ENCODE measurements at regions not wholly inside any gene's neighbourhood (a gene's known extent, or its start where the extent isn't known, plus 50 kb on each side); places are given as distances from the start of the nearest gene placed in this dataset.

DNA sequence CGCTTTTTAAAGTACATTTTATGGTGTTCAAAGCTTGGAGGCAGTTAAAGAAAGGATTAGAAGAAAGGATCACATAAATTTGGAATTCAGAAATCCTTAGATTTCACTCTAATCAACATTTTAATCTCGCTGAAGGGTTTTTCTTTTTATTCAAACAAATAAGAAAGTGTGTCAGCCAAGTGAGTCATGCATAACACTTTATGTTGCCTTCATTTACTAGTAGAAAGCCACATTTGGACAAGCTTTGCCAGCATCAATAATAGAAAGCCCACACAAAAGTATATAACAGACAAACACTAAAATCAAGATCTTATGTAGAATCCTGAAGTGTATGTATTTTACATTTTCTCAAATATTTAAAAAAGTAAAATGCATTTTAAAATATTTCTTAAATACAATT, 154.9 kb upstream of the TRPC4 start:
- H4K20me1 ChIP-seq (ENCODE audit: insufficient read depth): no peaks in the 10 kb centered on the region
- no peaks in the 10 kb centered on the region for H3F3A ChIP-seq (ENCODE audit: insufficient read depth)
- TF ChIP-seq EZH2 (IDR thresholded peaks at IDR 0.05; ENCODE audit: insufficient read depth, poor library complexity, severe bottlenecking) (no peak), EZH2phosphoT487 (IDR thresholded peaks at IDR 0.05; ENCODE audit: insufficient read depth, low read depth) (no peak)
- DNase-seq: peak; percentile 54
- H3K4me3 ChIP-seq: no peak overlapping the region
- 7 to 13% methylated on average over 2 of the region's 2 CpGs for WGBS, 2 experiments (ENCODE audit: low coverage in 1 of 2, low lambda C conversion rate in 2 of 2, missing lambda C conversion rate in 2 of 2)
- H3K27ac ChIP-seq: no peak overlapping the region
- in situ Hi-C loops (cut with MboI): no loop called here
- H3K79me2 ChIP-seq (ENCODE audit: insufficient read depth): no peaks in the 10 kb centered on the region
- no peaks in the 10 kb centered on the region for H3K36me3 ChIP-seq (ENCODE audit: low read depth)
- no peaks in the 10 kb centered on the region for H3K9me3 ChIP-seq (ENCODE audit: low read depth)
- no peaks in the 10 kb centered on the region for H3K9me2 ChIP-seq (ENCODE audit: insufficient read depth)
- H3K27me3 ChIP-seq (replicated peaks; ENCODE audit: insufficient read depth): no peaks in the 10 kb centered on the region
- H3K4me1 ChIP-seq (ENCODE audit: insufficient read depth): no peaks in the 10 kb centered on the region
- no peak overlapping the region for H2AFZ ChIP-seq
- no peak overlapping the region for H3K4me2 ChIP-seq (ENCODE audit: unreplicated experiment)
- no peak overlapping the region for H3K9ac ChIP-seq

DNA sequence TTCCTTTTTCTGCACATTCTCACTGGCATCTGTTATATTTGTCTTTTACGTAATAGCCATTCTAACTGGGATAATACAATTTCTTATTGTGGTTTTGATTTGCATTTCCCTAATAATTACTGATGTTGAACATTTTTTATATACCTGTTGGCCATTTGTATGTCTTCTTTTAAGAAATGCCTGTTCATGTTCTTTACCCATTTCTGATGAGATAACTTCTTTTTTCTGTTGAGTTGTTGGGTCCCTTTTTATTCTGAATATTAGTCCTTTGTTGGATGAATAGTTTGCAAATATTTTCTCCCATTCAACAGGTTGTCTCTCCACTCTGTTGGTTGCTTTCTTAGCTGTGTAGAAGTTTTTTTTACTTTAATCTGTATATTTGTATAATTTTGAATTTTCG, 147.7 kb upstream of the TRPC4 start:
- no peaks in the 10 kb centered on the region for H3F3A ChIP-seq (ENCODE audit: insufficient read depth)
- TF ChIP-seq EZH2phosphoT487 (IDR thresholded peaks at IDR 0.05; ENCODE audit: insufficient read depth, low read depth): no peak
- TF ChIP-seq EZH2 (IDR thresholded peaks at IDR 0.05; ENCODE audit: insufficient read depth, poor library complexity, severe bottlenecking): no peak
- no peak for DNase-seq
- H3K9me3 ChIP-seq (ENCODE audit: low read depth): no peaks in the 10 kb centered on the region
- no peaks in the 10 kb centered on the region for H4K20me1 ChIP-seq (ENCODE audit: insufficient read depth)
- no peak overlapping the region for H2AFZ ChIP-seq
- WGBS, 2 experiments (ENCODE audit: low coverage in 1 of 2, low lambda C conversion rate in 2 of 2, missing lambda C conversion rate in 2 of 2): 56 to 70% methylated on average over 2 of the region's 2 CpGs
- H3K36me3 ChIP-seq (ENCODE audit: low read depth): no peaks in the 10 kb centered on the region
- H3K27me3 ChIP-seq (replicated peaks; ENCODE audit: insufficient read depth): no peaks in the 10 kb centered on the region
- H3K27ac ChIP-seq: no peak overlapping the region
- in situ Hi-C loops (cut with MboI): no loop called here
- H3K79me2 ChIP-seq (ENCODE audit: insufficient read depth): no peaks in the 10 kb centered on the region
- no peak overlapping the region for H3K4me3 ChIP-seq
- no peak overlapping the region for H3K4me2 ChIP-seq (ENCODE audit: unreplicated experiment)
- H3K4me1 ChIP-seq (ENCODE audit: insufficient read depth): no peaks in the 10 kb centered on the region
- H3K9ac ChIP-seq: no peak overlapping the region
- H3K9me2 ChIP-seq (ENCODE audit: insufficient read depth): no peaks in the 10 kb centered on the region

DNA sequence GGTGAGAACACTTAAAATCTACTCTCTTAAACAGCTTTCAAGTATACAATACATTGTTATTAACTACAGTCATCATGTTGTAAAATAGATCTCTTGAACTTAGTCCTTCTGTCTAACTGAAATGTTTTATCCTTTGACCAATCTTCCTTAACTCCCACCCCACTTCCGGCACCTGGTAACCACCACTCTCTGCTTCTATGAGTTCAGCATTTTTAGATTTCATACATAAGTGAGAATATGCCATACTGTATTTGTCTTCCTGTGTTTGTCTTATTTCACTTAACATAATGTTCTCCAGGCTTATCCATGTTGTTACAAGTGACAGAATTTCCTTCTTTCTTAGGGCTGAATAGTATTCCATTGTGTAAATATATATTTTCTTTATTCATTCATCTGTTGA, 144.1 kb upstream of the TRPC4 start:
- H2AFZ ChIP-seq: no peak overlapping the region
- H3K9ac ChIP-seq: no peak overlapping the region
- no peak overlapping the region for H3K27ac ChIP-seq
- no peak overlapping the region for H3K4me2 ChIP-seq (ENCODE audit: unreplicated experiment)
- no peaks in the 10 kb centered on the region for H3K4me1 ChIP-seq (ENCODE audit: insufficient read depth)
- no peaks in the 10 kb centered on the region for H3K9me2 ChIP-seq (ENCODE audit: insufficient read depth)
- H3K4me3 ChIP-seq: no peak overlapping the region
- H3K36me3 ChIP-seq (ENCODE audit: low read depth): no peaks in the 10 kb centered on the region
- no peaks in the 10 kb centered on the region for H4K20me1 ChIP-seq (ENCODE audit: insufficient read depth)
- no peaks in the 10 kb centered on the region for H3F3A ChIP-seq (ENCODE audit: insufficient read depth)
- in situ Hi-C loops (cut with MboI): no loop called here
- no peaks in the 10 kb centered on the region for H3K27me3 ChIP-seq (replicated peaks; ENCODE audit: insufficient read depth)
- no peak for TF ChIP-seq EZH2 (IDR thresholded peaks at IDR 0.05; ENCODE audit: insufficient read depth, poor library complexity, severe bottlenecking)
- no peak for TF ChIP-seq EZH2phosphoT487 (IDR thresholded peaks at IDR 0.05; ENCODE audit: insufficient read depth, low read depth)
- H3K79me2 ChIP-seq (ENCODE audit: insufficient read depth): no peaks in the 10 kb centered on the region
- WGBS, 2 experiments (ENCODE audit: low coverage in 1 of 2, low lambda C conversion rate in 2 of 2, missing lambda C conversion rate in 2 of 2): 71 to 84% methylated on average over 1 of the region's 1 CpG
- no peaks in the 10 kb centered on the region for H3K9me3 ChIP-seq (ENCODE audit: low read depth)
- no peak for DNase-seq

DNA sequence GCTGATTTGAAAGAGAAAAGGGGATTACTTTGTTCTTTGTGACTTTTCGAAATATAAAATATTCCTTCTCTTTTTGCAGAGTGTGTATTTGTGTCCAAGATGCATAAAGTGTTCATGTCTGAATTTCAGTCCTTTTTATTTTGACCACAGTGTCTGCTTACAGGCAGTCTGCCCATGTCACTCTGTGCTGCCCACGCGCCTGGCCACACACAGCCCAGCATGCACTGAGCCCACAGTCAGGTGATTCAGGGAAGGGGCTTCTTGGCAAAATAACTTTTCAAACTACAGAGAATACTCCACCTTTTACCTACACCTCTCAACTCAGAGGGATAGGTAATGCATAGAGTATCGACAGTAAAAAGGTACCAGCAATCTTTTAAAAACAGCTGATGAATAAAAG, 142.5 kb upstream of the TRPC4 start:
- Histone ChIP-seq H3K79me2 (ENCODE audit: insufficient read depth) (no peaks in the 10 kb centered on the region), H3K9me3 (ENCODE audit: low read depth) (no peaks in the 10 kb centered on the region), H3K4me3 (no peak overlapping the region), H3F3A (ENCODE audit: insufficient read depth) (no peaks in the 10 kb centered on the region), H3K9me2 (ENCODE audit: insufficient read depth) (no peaks in the 10 kb centered on the region), H2AFZ (no peak overlapping the region), H3K9ac (no peak overlapping the region), H3K27ac (no peak overlapping the region), H3K4me1 (ENCODE audit: insufficient read depth) (no peaks in the 10 kb centered on the region), H3K27me3 (replicated peaks; ENCODE audit: insufficient read depth) (no peaks in the 10 kb centered on the region), H3K36me3 (ENCODE audit: low read depth) (no peaks in the 10 kb centered on the region), H3K4me2 (ENCODE audit: unreplicated experiment) (no peak overlapping the region), H4K20me1 (ENCODE audit: insufficient read depth) (no peaks in the 10 kb centered on the region)
- no peak for TF ChIP-seq EZH2 (IDR thresholded peaks at IDR 0.05; ENCODE audit: insufficient read depth, poor library complexity, severe bottlenecking)
- no peak for TF ChIP-seq EZH2phosphoT487 (IDR thresholded peaks at IDR 0.05; ENCODE audit: insufficient read depth, low read depth)
- DNase-seq: no peak
- WGBS, 2 experiments (ENCODE audit: low coverage in 1 of 2, low lambda C conversion rate in 2 of 2, missing lambda C conversion rate in 2 of 2): 92 to 93% methylated on average over 4 of the region's 4 CpGs
- in situ Hi-C loops (cut with MboI): no loop called here

DNA sequence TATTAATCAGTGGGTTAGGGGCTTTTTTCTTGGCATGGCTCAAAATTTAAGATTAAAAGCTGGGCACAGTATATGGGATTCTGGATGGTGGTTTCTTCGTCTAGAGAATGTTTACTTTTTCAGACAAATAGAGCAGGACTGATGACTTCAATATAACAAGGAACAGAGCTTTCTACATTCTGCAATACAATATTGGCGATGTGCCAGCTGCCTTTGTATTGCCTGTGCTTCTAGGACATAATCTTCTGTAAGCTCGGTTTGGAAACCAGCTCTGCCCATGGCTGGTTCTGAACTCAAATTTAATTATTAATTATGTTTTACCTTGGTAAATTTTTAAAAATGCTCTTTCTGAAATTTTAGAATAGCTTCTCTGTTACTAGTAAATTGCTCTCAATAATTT, 139.1 kb upstream of the TRPC4 start:
- no peaks in the 10 kb centered on the region for H4K20me1 ChIP-seq (ENCODE audit: insufficient read depth)
- H3F3A ChIP-seq (ENCODE audit: insufficient read depth): no peaks in the 10 kb centered on the region
- no peaks in the 10 kb centered on the region for H3K4me1 ChIP-seq (ENCODE audit: insufficient read depth)
- H3K27ac ChIP-seq: no peak overlapping the region
- WGBS, 2 experiments (ENCODE audit: low coverage in 1 of 2, low lambda C conversion rate in 2 of 2, missing lambda C conversion rate in 2 of 2): 7 to 12% methylated on average over 3 of the region's 3 CpGs
- no peaks in the 10 kb centered on the region for H3K27me3 ChIP-seq (replicated peaks; ENCODE audit: insufficient read depth)
- no peak overlapping the region for H3K4me2 ChIP-seq (ENCODE audit: unreplicated experiment)
- no peaks in the 10 kb centered on the region for H3K79me2 ChIP-seq (ENCODE audit: insufficient read depth)
- no peak overlapping the region for H2AFZ ChIP-seq
- no peaks in the 10 kb centered on the region for H3K9me3 ChIP-seq (ENCODE audit: low read depth)
- H3K9ac ChIP-seq: no peak overlapping the region
- TF ChIP-seq EZH2 (IDR thresholded peaks at IDR 0.05; ENCODE audit: insufficient read depth, poor library complexity, severe bottlenecking) (no peak), EZH2phosphoT487 (IDR thresholded peaks at IDR 0.05; ENCODE audit: insufficient read depth, low read depth) (no peak)
- H3K4me3 ChIP-seq: no peak overlapping the region
- no peaks in the 10 kb centered on the region for H3K9me2 ChIP-seq (ENCODE audit: insufficient read depth)
- in situ Hi-C loops (cut with MboI): no loop called here
- no peaks in the 10 kb centered on the region for H3K36me3 ChIP-seq (ENCODE audit: low read depth)
- DNase-seq: peak; percentile 9

Data from GM23248 (cell line).